Fibroblast of lung (primary cell): ENCODE measurements at regions not wholly inside any gene's neighbourhood (a gene's known extent, or its start where the extent isn't known, plus 50 kb on each side); places are given as distances from the start of the nearest gene placed in this dataset.

Experiments used
- DNase-seq, 2 donors: peaks; one replicate each; pipeline versions ENCODE4 v3.0.0 to v3.0.0-alpha.2; 2010; ENCODE audit warnings: low read depth in 2 of 2
- H2AFZ ChIP-seq: 2 replicates; pipeline ENCODE4 v1.5.1; 2012; ENCODE audit warnings: low read length, control low read depth, inconsistent platforms
- H3K27ac ChIP-seq: 2 replicates; pipeline ENCODE4 v1.5.1; 2011; ENCODE audit warnings: low read length, control low read depth; ENCODE audit not compliant: insufficient read depth
- H3K27me3 ChIP-seq: 2 replicates; pipeline ENCODE4 v1.5.1; 2011; ENCODE audit warnings: mild to moderate bottlenecking, low read length; ENCODE audit not compliant: control insufficient read depth, insufficient read depth
- H3K36me3 ChIP-seq: 2 replicates; pipeline ENCODE4 v1.5.1; 2011; ENCODE audit warnings: low read length; ENCODE audit not compliant: control insufficient read depth, insufficient read depth
- H3K4me1 ChIP-seq: 2 replicates; pipeline ENCODE4 v1.5.1; 2011; ENCODE audit warnings: low read length; ENCODE audit not compliant: control insufficient read depth, insufficient read depth; ENCODE audit errors: extremely low read depth
- H3K4me2 ChIP-seq: 2 replicates; pipeline ENCODE4 v1.5.1; 2011; ENCODE audit warnings: low read length, control low read depth; ENCODE audit not compliant: insufficient read depth; ENCODE audit errors: extremely low read depth
- H3K4me3 ChIP-seq, 4 experiments: fragments of 200-600 bp in 1 of 4; sonication (generic) in 1 of 4; replicated peaks in 1 of 4; 2 replicates each; pipeline ENCODE4 v1.5.1; 2011 to 2016; ENCODE audit warnings: low read length in 4 of 4, low read depth in 3 of 4, mild to moderate bottlenecking in 3 of 4, control low read depth in 2 of 4, inconsistent platforms in 1 of 4, mixed read lengths in 1 of 4; ENCODE audit not compliant: insufficient read depth in 1 of 4; ENCODE audit errors: control extremely low read depth in 1 of 4
- H3K79me2 ChIP-seq: 2 replicates; pipeline ENCODE4 v1.5.1; 2012; ENCODE audit warnings: mild to moderate bottlenecking, low read length, inconsistent platforms; ENCODE audit not compliant: control insufficient read depth, insufficient read depth
- H3K9ac ChIP-seq: 2 replicates; pipeline ENCODE4 v1.5.1; 2011; ENCODE audit warnings: mild to moderate bottlenecking, low read length, control low read depth; ENCODE audit not compliant: insufficient read depth
- H3K9me3 ChIP-seq: 2 replicates; pipeline ENCODE4 v1.5.1; 2012; ENCODE audit warnings: low read depth, low read length; ENCODE audit not compliant: control insufficient read depth, insufficient read depth
- H4K20me1 ChIP-seq: 2 replicates; pipeline ENCODE4 v1.5.1; 2011; ENCODE audit warnings: low read length; ENCODE audit not compliant: control insufficient read depth, insufficient read depth; ENCODE audit errors: extremely low read depth
- EZH2 ChIP-seq: IDR thresholded peaks from 2 replicates; pipeline ENCODE4 v1.5.1; 2012; ENCODE audit warnings: low read length, control low read depth, mild to moderate bottlenecking; ENCODE audit errors: missing control alignments
- TF ChIP-seq, protein P1 (sequence below), 2 donors: IDR thresholded peaks in 1 of 2; conservative IDR thresholded peaks in 1 of 2; 1 replicate in 1 of 2; 2 replicates in 1 of 2; pipeline ENCODE4 v1.5.1; 2011 to 2012; ENCODE audit warnings: low read length in 2 of 2, control low read depth in 1 of 2, inconsistent platforms in 1 of 2, low read depth in 1 of 2, mild to moderate bottlenecking in 1 of 2

GRCh38 chr3:194268654-194269512, 82.2 kb downstream of the CPN2 start:
- Histone ChIP-seq H3K36me3 (no peaks in the 10 kb centered on the region), H3K9me3 (no peaks in the 10 kb centered on the region), H3K79me2 (no peaks in the 10 kb centered on the region), H4K20me1 (no peaks in the 10 kb centered on the region), H3K4me1 (peaks cover 11% of the 10 kb centered on the region), H2AFZ (no peak overlapping the region), H3K27me3 (no peaks in the 10 kb centered on the region), H3K4me3 (no peak overlapping the region), H3K27ac (no peak overlapping the region), H3K4me2 (no peak overlapping the region), H3K9ac (no peak overlapping the region)
- DNase-seq: peak in 1 of 2 donors; percentile 5
- no peak for TF ChIP-seq EZH2
- TF ChIP-seq, protein P1, sequence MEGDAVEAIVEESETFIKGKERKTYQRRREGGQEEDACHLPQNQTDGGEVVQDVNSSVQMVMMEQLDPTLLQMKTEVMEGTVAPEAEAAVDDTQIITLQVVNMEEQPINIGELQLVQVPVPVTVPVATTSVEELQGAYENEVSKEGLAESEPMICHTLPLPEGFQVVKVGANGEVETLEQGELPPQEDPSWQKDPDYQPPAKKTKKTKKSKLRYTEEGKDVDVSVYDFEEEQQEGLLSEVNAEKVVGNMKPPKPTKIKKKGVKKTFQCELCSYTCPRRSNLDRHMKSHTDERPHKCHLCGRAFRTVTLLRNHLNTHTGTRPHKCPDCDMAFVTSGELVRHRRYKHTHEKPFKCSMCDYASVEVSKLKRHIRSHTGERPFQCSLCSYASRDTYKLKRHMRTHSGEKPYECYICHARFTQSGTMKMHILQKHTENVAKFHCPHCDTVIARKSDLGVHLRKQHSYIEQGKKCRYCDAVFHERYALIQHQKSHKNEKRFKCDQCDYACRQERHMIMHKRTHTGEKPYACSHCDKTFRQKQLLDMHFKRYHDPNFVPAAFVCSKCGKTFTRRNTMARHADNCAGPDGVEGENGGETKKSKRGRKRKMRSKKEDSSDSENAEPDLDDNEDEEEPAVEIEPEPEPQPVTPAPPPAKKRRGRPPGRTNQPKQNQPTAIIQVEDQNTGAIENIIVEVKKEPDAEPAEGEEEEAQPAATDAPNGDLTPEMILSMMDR (conservative IDR thresholded peaks at IDR 0.05 in 1 of 2, IDR thresholded peaks at IDR 0.05 in 1 of 2; ENCODE audit: low read depth in 1 of 2, low read length in 2 of 2): no peak

DNA sequence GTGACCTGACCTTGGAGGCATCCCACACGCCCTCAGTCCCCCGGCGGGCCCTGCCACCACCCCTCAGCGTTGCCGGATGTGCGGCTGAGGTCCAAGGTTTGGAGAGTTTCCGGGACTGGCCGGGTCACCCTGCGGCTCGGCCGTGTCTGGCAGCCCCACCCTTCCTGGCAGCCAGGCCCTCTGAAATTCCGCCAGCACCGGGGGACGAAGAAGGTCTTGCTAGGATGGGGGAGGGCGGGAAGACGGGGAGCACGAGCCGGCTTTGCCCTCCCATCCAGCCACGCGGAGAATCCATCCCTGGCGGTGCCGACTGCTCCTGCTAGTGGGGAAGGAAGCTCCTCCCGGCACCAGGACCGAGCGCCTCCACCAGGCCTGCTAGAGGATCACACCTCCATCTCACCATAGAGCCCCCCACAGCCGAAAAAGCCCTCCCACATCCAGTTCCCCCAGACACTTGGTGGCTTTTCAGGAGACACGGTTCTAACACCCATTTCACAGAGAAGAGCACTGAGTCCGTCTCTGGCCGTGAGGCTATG, 81.5 kb downstream of the CPN2 start:
- H4K20me1 ChIP-seq: no peaks in the 10 kb centered on the region
- H3K4me1 ChIP-seq: peaks cover 11% of the 10 kb centered on the region
- H3K79me2 ChIP-seq: no peaks in the 10 kb centered on the region
- peak overlapping the region; percentile 6 for H2AFZ ChIP-seq
- H3K27ac ChIP-seq: peak overlapping the region; percentile 15
- no peaks in the 10 kb centered on the region for H3K27me3 ChIP-seq
- no peaks in the 10 kb centered on the region for H3K36me3 ChIP-seq
- TF ChIP-seq, protein P1 (conservative IDR thresholded peaks at IDR 0.05 in 1 of 2, IDR thresholded peaks at IDR 0.05 in 1 of 2; ENCODE audit: low read depth in 1 of 2, low read length in 2 of 2): peak; percentile 37 to 57
- TF ChIP-seq EZH2: no peak
- DNase-seq: peak; percentile 78 to 85
- H3K9me3 ChIP-seq: no peaks in the 10 kb centered on the region
- H3K4me2 ChIP-seq: peak overlapping the region; percentile 32
- no peak overlapping the region for H3K4me3 ChIP-seq
- no peak overlapping the region for H3K9ac ChIP-seq

DNA sequence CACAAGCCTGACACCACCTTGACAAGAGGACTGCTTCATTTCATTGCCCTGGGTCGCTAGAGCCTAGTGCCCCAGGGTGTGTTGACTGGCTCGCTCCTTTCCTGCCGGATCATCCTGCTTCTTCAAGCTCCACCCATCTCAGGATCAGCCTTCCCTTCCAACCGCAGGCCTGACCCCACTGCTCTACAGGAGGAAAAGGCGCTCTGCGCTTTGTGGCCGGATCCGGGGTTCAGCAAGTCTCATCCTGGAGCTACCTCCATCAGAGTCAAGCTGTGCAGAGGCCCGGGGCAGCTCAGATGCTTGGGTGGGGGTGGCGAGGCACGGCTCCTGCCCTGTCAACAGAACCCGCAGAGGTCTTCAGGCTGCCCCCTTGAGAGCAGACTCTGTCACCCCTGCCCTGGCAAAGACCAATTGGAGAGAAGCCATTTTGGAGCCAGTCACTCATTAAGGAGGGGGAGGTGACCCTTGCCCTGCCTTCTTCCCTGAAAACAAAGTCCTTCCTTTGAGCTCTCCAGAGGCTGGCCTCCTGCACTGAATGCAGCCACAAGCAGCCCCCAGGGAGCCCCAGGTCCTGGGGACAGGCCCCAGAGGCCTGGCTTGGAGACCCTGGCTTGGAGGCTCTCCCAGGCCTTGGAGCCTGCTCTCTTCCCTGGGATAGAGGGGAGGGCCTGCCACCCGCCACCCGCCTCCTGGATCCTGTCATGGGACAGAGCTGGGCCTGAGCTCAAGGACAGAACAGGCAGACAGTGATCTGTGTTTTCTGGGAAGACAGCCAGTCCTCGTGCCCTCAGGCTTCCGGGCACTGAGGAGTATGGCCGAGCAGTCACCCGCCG, 80.3 kb downstream of the CPN2 start:
- H3K27me3 ChIP-seq: no peaks in the 10 kb centered on the region
- peaks cover 9% of the 10 kb centered on the region for H3K4me1 ChIP-seq
- no peaks in the 10 kb centered on the region for H3K36me3 ChIP-seq
- H3K4me2 ChIP-seq: no peak overlapping the region
- H3K9me3 ChIP-seq: no peaks in the 10 kb centered on the region
- no peak overlapping the region for H3K9ac ChIP-seq
- no peak overlapping the region for H3K4me3 ChIP-seq
- no peaks in the 10 kb centered on the region for H3K79me2 ChIP-seq
- H3K27ac ChIP-seq: peak overlapping the region; percentile 58
- TF ChIP-seq, protein P1 (conservative IDR thresholded peaks at IDR 0.05 in 1 of 2, IDR thresholded peaks at IDR 0.05 in 1 of 2; ENCODE audit: low read depth in 1 of 2, low read length in 2 of 2): no peak
- TF ChIP-seq EZH2: no peak
- peak; percentile 70 to 71 for DNase-seq
- no peak overlapping the region for H2AFZ ChIP-seq
- H4K20me1 ChIP-seq: no peaks in the 10 kb centered on the region
